Uterus (tissue), 3 donors: ENCODE measurements at regions not wholly inside any gene's neighbourhood (a gene's known extent, or its start where the extent isn't known, plus 50 kb on each side); places are given as distances from the start of the nearest gene placed in this dataset.

Experiments
- DNase-seq, 2 donors: peaks; one replicate each; pipeline ENCODE4 v3.0.0-alpha.2; 2019 to 2020
- H3K27ac ChIP-seq, 2 donors: fragments of 200-600 bp; sonication (generic); 1 replicate in 1 of 2; 2 replicates in 1 of 2; pipeline ENCODE4 v1.5.1; 2016 to 2018
- H3K27me3 ChIP-seq, 2 donors: fragments of 200-600 bp; sonication (generic); one replicate each; pipeline ENCODE4 v1.5.1; 2018 to 2019; ENCODE audit warnings: control low read depth in 1 of 2
- H3K36me3 ChIP-seq, 2 donors: fragments of 200-600 bp; sonication (generic); one replicate each; pipeline ENCODE4 v1.5.1; 2019; ENCODE audit warnings: control low read depth in 1 of 2
- H3K4me1 ChIP-seq, 2 donors: fragments of 200-600 bp; sonication (generic); one replicate each; pipeline ENCODE4 v1.5.1; 2018 to 2019; ENCODE audit warnings: control low read depth in 1 of 2
- H3K4me3 ChIP-seq, 2 donors: fragments of 200-600 bp; sonication (generic); 1 replicate in 1 of 2; 2 replicates in 1 of 2; pipeline ENCODE4 v1.5.1; 2018 to 2019; ENCODE audit warnings: mild to moderate bottlenecking in 1 of 2
- H3K9me3 ChIP-seq, 2 donors: fragments of 200-600 bp; sonication (generic); one replicate each; pipeline ENCODE4 v1.5.1; 2019; ENCODE audit warnings: control low read depth in 1 of 2
- CTCF ChIP-seq, 4 experiments: fragments of 200-600 bp in 2 of 4; fragments of 450-650 bp in 2 of 4; sonication (generic) in 2 of 4; IDR thresholded peaks; one replicate each; pipeline ENCODE4 v1.5.1; 2016 to 2019; ENCODE audit warnings: antibody characterized with exemption in 4 of 4, mild to moderate bottlenecking in 2 of 4, moderate library complexity in 1 of 4
- POLR2A ChIP-seq, 2 donors: fragments of 450-650 bp; IDR thresholded peaks; one replicate each; pipeline ENCODE4 v1.6.1; 2016; ENCODE audit warnings: antibody characterized with exemption in 2 of 2, mild to moderate bottlenecking in 1 of 2, moderate library complexity in 1 of 2
- intact Hi-C: fragments of 100-400 bp; cut with DNase I; formaldehyde crosslinking; loops from one replicate; pipeline ENCODE4 v1.15.1; 2023; ENCODE audit warnings: low total_unique reads
- donor health status: DM: yes; HTN: yes; CAD: no.

- intact Hi-C loops: no loop called here
- Histone ChIP-seq H3K4me1 (no peaks in the 10 kb centered on the region), H3K4me3 (no peak overlapping the region), H3K36me3 (no peaks in the 10 kb centered on the region), H3K9me3 (no peaks in the 10 kb centered on the region), H3K27me3 (no peaks in the 10 kb centered on the region), H3K27ac (no peak overlapping the region)
- DNase-seq: no peak
- TF ChIP-seq CTCF (IDR thresholded peaks at IDR 0.05): no peak
- TF ChIP-seq POLR2A (IDR thresholded peaks at IDR 0.05): no peak
Measured at GRCh38 chr12:58384196-58384595, 442.8 kb downstream of the ATP23 start.

- Histone ChIP-seq H3K9me3 (no peaks in the 10 kb centered on the region), H3K4me3 (no peak overlapping the region), H3K27me3 (no peaks in the 10 kb centered on the region), H3K27ac (no peak overlapping the region), H3K4me1 (no peaks in the 10 kb centered on the region), H3K36me3 (no peaks in the 10 kb centered on the region)
- TF ChIP-seq CTCF (IDR thresholded peaks at IDR 0.05): no peak
- TF ChIP-seq POLR2A (IDR thresholded peaks at IDR 0.05): no peak
- DNase-seq: no peak
- intact Hi-C loops: no loop called here
Measured at GRCh38 chr12:58386136-58386535, 444.8 kb downstream of the ATP23 start.

- intact Hi-C loops: no loop called here
- Histone ChIP-seq H3K9me3 (no peaks in the 10 kb centered on the region), H3K27ac (no peak overlapping the region), H3K4me1 (no peaks in the 10 kb centered on the region), H3K36me3 (no peaks in the 10 kb centered on the region), H3K27me3 (no peaks in the 10 kb centered on the region), H3K4me3 (no peak overlapping the region)
- no peak for DNase-seq
- TF ChIP-seq POLR2A (IDR thresholded peaks at IDR 0.05) (no peak), CTCF (IDR thresholded peaks at IDR 0.05) (no peak)
Measured at GRCh38 chr12:58387199-58387598, 445.8 kb downstream of the ATP23 start.

GRCh38 chr12:58388261-58388660 is 446.9 kb downstream of the ATP23 start:
- H3K27me3 ChIP-seq: no peaks in the 10 kb centered on the region
- no peaks in the 10 kb centered on the region for H3K4me1 ChIP-seq
- TF ChIP-seq POLR2A (IDR thresholded peaks at IDR 0.05) (no peak), CTCF (IDR thresholded peaks at IDR 0.05) (no peak)
- intact Hi-C loops: no loop called here
- H3K9me3 ChIP-seq: no peaks in the 10 kb centered on the region
- no peak for DNase-seq
- H3K36me3 ChIP-seq: no peaks in the 10 kb centered on the region
- H3K27ac ChIP-seq: no peak overlapping the region
- no peak overlapping the region for H3K4me3 ChIP-seq

GRCh38 chr12:58393152-58393551 is 451.8 kb downstream of the ATP23 start:
- no peaks in the 10 kb centered on the region for H3K4me1 ChIP-seq
- TF ChIP-seq POLR2A (IDR thresholded peaks at IDR 0.05) (no peak), CTCF (IDR thresholded peaks at IDR 0.05) (no peak)
- no peak overlapping the region for H3K27ac ChIP-seq
- no peak for DNase-seq
- H3K4me3 ChIP-seq: no peak overlapping the region
- no peaks in the 10 kb centered on the region for H3K27me3 ChIP-seq
- no peaks in the 10 kb centered on the region for H3K9me3 ChIP-seq
- intact Hi-C loops: no loop called here
- no peaks in the 10 kb centered on the region for H3K36me3 ChIP-seq
